Esophagus muscularis mucosa (tissue), 4 donors: ENCODE measurements at regions not wholly inside any gene's neighbourhood (a gene's known extent, or its start where the extent isn't known, plus 50 kb on each side); places are given as distances from the start of the nearest gene placed in this dataset.

Experiments used
- CTCF ChIP-seq, 3 experiments: fragments of 200-600 bp in 2 of 3; fragments of 450-650 bp in 1 of 3; sonication (generic) in 2 of 3; IDR thresholded peaks; one replicate each; pipeline ENCODE4 v1.5.1; 2017 to 2019; ENCODE audit warnings: antibody characterized with exemption in 3 of 3, mild to moderate bottlenecking in 2 of 3, moderate library complexity in 1 of 3
- EP300 ChIP-seq: sonication (generic); formaldehyde crosslinking; IDR thresholded peaks from one replicate; pipeline ENCODE4 v1.6.1; 2017; ENCODE audit warnings: antibody characterized with exemption
- POLR2A ChIP-seq: fragments of 450-650 bp; IDR thresholded peaks from one replicate; pipeline ENCODE4 v1.6.1; 2017; ENCODE audit warnings: antibody characterized with exemption, moderate library complexity, mild to moderate bottlenecking, low read depth
- POLR2AphosphoS5 ChIP-seq, 2 donors: sonication (generic); formaldehyde crosslinking; IDR thresholded peaks; one replicate each; pipeline ENCODE4 v1.6.1; 2017; ENCODE audit warnings: antibody characterized with exemption in 2 of 2

GRCh38 chr7:66453340-66453739 lies 175.3 kb upstream of the KCTD7 start:
- TF ChIP-seq CTCF (IDR thresholded peaks at IDR 0.05) (no peak), POLR2A (no peak), POLR2AphosphoS5 (IDR thresholded peaks at IDR 0.05) (no peak), EP300 (no peak)
